Nephron (organoid): ENCODE measurements at regions not wholly inside any gene's neighbourhood (a gene's known extent, or its start where the extent isn't known, plus 50 kb on each side); places are given as distances from the start of the nearest gene placed in this dataset.
"Not testable (repeated sequence)": the region's sequence is repeated elsewhere in the genome, so short reads cannot be mapped to it uniquely, and the experiment has no call there.

Experiments used
- H3K27ac Mint-ChIP-seq, 3 experiments: 2 replicates each; pipeline ENCODE4 v1.8.0; 2020; ENCODE audit warnings: mixed read lengths in 3 of 3, mild to moderate bottlenecking in 2 of 3, moderate library complexity in 1 of 3
- H3K27me3 Mint-ChIP-seq: 2 replicates; pipeline ENCODE4 v1.8.0; 2021; ENCODE audit warnings: low read depth, mild to moderate bottlenecking, moderate library complexity, mixed read lengths
- H3K36me3 Mint-ChIP-seq: 2 replicates; pipeline ENCODE4 v1.8.0; 2020; ENCODE audit warnings: low read depth, mixed read lengths
- H3K4me1 Mint-ChIP-seq: 2 replicates; pipeline ENCODE4 v1.8.0; 2020; ENCODE audit warnings: mixed read lengths
- H3K4me3 Mint-ChIP-seq, 3 experiments: 2 replicates each; pipeline ENCODE4 v1.8.0; 2020; ENCODE audit warnings: mild to moderate bottlenecking in 3 of 3, mixed read lengths in 3 of 3, moderate library complexity in 2 of 3
- H3K9me3 Mint-ChIP-seq: 2 replicates; pipeline ENCODE4 v1.8.0; 2020; ENCODE audit warnings: mixed read lengths
- CTCF ChIP-seq, 3 experiments: fragments of 200-600 bp; sonication (generic); IDR thresholded peaks; one replicate each; pipeline ENCODE4 v1.5.0; 2021; ENCODE audit warnings: antibody characterized with exemption in 3 of 3; ENCODE audit not compliant: unreplicated experiment in 3 of 3

- H3K27ac Mint-ChIP-seq: no peak overlapping the region
- no peak overlapping the region for H3K4me3 Mint-ChIP-seq
- TF ChIP-seq CTCF (IDR thresholded peaks at IDR 0.05; ENCODE audit: unreplicated experiment in 3 of 3): no peak
Observed at GRCh38 chr7:106534271-106534846, 126.6 kb downstream of the CCDC71L start.

DNA sequence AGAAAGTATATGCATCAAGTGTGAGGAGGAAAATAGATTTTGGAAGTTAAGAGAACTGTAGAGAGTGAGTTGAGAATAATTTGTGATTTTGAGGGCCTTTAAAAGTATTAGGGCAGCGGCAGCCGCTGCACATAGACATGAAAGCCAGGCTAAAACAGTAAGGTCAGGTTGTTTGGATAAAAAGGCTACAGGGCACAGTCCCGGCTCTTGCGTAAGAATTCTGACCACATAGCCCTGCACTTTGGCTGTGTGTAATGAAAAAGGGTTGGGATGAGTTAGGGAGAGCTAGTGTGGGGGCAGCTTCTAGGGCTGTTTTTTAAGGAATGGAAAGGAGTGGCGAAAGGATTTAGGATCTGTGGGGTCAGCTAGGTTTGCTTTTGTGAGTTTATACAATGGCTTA lies 130.8 kb downstream of the CCDC71L start:
- H3K9me3 Mint-ChIP-seq, H3K27me3 Mint-ChIP-seq, H3K4me3 Mint-ChIP-seq, H3K36me3 Mint-ChIP-seq, H3K4me1 Mint-ChIP-seq, H3K27ac Mint-ChIP-seq: not testable (repeated sequence)

More at GRCh38 chr7:106534271-106534846, 126.6 kb downstream of the CCDC71L start:
- H3K36me3 Mint-ChIP-seq: no peaks in the 10 kb centered on the region
- no peaks in the 10 kb centered on the region for H3K4me1 Mint-ChIP-seq
- peaks cover 4% of the 10 kb centered on the region for H3K27me3 Mint-ChIP-seq
- no peaks in the 10 kb centered on the region for H3K9me3 Mint-ChIP-seq

- not testable (repeated sequence) for H3K27me3 Mint-ChIP-seq, H3K4me1 Mint-ChIP-seq, H3K9me3 Mint-ChIP-seq, H3K36me3 Mint-ChIP-seq, H3K27ac Mint-ChIP-seq, H3K4me3 Mint-ChIP-seq
Observed at GRCh38 chr7:106526617-106527016, 134.3 kb downstream of the CCDC71L start.

DNA sequence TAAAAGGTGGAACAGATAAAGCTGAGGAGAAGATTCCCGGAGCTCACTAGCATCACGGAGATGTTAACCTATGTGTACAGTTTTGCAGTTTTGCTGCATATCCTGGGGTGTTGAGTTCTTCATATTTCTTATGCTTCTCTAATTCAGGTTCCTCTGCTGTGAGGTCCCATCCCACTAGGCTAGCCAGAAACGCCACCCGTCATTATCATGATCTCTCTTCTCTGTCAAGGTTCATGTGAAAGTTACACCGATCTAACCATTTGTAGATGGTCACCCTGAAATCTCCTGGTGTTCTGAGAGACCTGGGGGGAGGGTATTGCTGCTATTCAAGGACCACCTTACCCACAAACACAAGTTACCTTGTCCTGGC lies 136.3 kb downstream of the CCDC71L start:
- no peaks in the 10 kb centered on the region for H3K4me1 Mint-ChIP-seq
- H3K36me3 Mint-ChIP-seq: no peaks in the 10 kb centered on the region
- no peaks in the 10 kb centered on the region for H3K9me3 Mint-ChIP-seq
- H3K27me3 Mint-ChIP-seq: no peaks in the 10 kb centered on the region
- no peak overlapping the region for H3K27ac Mint-ChIP-seq
- H3K4me3 Mint-ChIP-seq: no peak overlapping the region
- no peak for TF ChIP-seq CTCF (IDR thresholded peaks at IDR 0.05; ENCODE audit: unreplicated experiment in 3 of 3)

- Mint-ChIP-seq H3K27ac (no peak overlapping the region), H3K9me3 (no peaks in the 10 kb centered on the region), H3K36me3 (no peaks in the 10 kb centered on the region), H3K27me3 (peaks cover 9% of the 10 kb centered on the region), H3K4me1 (no peaks in the 10 kb centered on the region), H3K4me3 (no peak overlapping the region)
- no peak for TF ChIP-seq CTCF (IDR thresholded peaks at IDR 0.05; ENCODE audit: unreplicated experiment in 3 of 3)
Observed at GRCh38 chr7:106523482-106523881, 137.5 kb downstream of the CCDC71L start.

DNA sequence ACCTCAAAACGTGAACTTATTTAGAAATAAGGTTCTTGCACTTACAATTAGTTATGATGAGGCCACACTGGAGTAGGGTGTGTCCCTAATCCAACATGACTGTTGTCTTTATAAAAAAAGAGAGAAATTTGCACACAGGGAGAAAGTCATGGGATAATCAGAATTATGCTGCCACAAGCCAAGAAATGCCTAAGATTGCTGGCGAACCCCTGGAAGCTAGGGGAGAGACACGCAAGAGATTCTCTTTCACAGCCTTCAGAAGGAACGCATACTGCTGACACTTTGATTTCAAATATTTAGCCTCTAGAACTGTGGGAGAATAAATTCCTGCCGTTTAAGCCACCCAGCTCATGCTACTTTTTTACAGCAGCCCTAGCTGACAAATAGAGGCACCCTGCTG lies 138.3 kb downstream of the CCDC71L start:
- Mint-ChIP-seq H3K4me1 (no peaks in the 10 kb centered on the region), H3K27ac (no peak overlapping the region), H3K36me3 (no peaks in the 10 kb centered on the region), H3K4me3 (no peak overlapping the region), H3K27me3 (peaks cover 14% of the 10 kb centered on the region), H3K9me3 (no peaks in the 10 kb centered on the region)
- no peak for TF ChIP-seq CTCF (IDR thresholded peaks at IDR 0.05; ENCODE audit: unreplicated experiment in 3 of 3)

GRCh38 chr7:106521541-106521940 lies 139.4 kb downstream of the CCDC71L start:
- peaks cover 20% of the 10 kb centered on the region for H3K27me3 Mint-ChIP-seq
- no peaks in the 10 kb centered on the region for H3K9me3 Mint-ChIP-seq
- no peaks in the 10 kb centered on the region for H3K36me3 Mint-ChIP-seq
- H3K4me3 Mint-ChIP-seq: no peak overlapping the region
- H3K4me1 Mint-ChIP-seq: no peaks in the 10 kb centered on the region
- H3K27ac Mint-ChIP-seq: no peak overlapping the region
- TF ChIP-seq CTCF (IDR thresholded peaks at IDR 0.05; ENCODE audit: unreplicated experiment in 3 of 3): no peak
